Activated CD8-positive, alpha-beta memory T cell treated with anti-CD3 and anti-CD28 coated beads, Interleukin-2, amount 10 ng/mL, durations not matched to agents 7 days and 5 days (primary cell): ENCODE measurements at regions not wholly inside any gene's neighbourhood (a gene's known extent, or its start where the extent isn't known, plus 50 kb on each side); places are given as distances from the start of the nearest gene placed in this dataset.
"Not testable (repeated sequence)": the region's sequence is repeated elsewhere in the genome, so short reads cannot be mapped to it uniquely, and the experiment has no call there.

Experiments
- ATAC-seq: fragments of 150-1000 bp; cut with Tn5 transposase; one replicate; pipeline ENCODE4 v1.10.0; 2021; ENCODE audit warnings: moderate library complexity
- CTCF ChIA-PET: fragments of 350-600 bp; sonication (Branson Sonifier 250); formaldehyde crosslinking; loops from one replicate; lab custom pipeline; 2021; ENCODE audit warnings: antibody characterized with exemption; lab: Charles Lee
- DNase-seq: peaks from one replicate; pipeline ENCODE4 v3.0.0-alpha.2; 2020
- H3K27ac Mint-ChIP-seq: one replicate; pipeline ENCODE4 v1.8.0; 2021; ENCODE audit warnings: mild to moderate bottlenecking, mixed read lengths
- H3K27me3 Mint-ChIP-seq: one replicate; pipeline ENCODE4 v1.8.0; 2021; ENCODE audit warnings: mixed read lengths
- H3K36me3 Mint-ChIP-seq: one replicate; pipeline ENCODE4 v1.8.0; 2021; ENCODE audit warnings: mild to moderate bottlenecking, mixed read lengths
- H3K4me1 Mint-ChIP-seq: one replicate; pipeline ENCODE4 v1.8.0; 2021; ENCODE audit warnings: mixed read lengths
- H3K4me3 Mint-ChIP-seq: one replicate; pipeline ENCODE4 v1.8.0; 2021; ENCODE audit warnings: mild to moderate bottlenecking, moderate library complexity, mixed read lengths
- H3K9me3 Mint-ChIP-seq: one replicate; pipeline ENCODE4 v1.8.0; 2022; ENCODE audit warnings: low read depth, mixed read lengths

GRCh38 chr10:45224219-45224841 is 91.1 kb downstream of the OR13A1 start:
- Mint-ChIP-seq H3K27me3 (peaks cover 24% of the 10 kb centered on the region), H3K4me1 (no peaks in the 10 kb centered on the region), H3K4me3 (no peak overlapping the region), H3K36me3 (no peaks in the 10 kb centered on the region), H3K27ac (no peak overlapping the region), H3K9me3 (peaks cover 3% of the 10 kb centered on the region)
- DNase-seq (no peak), ATAC-seq (no peak)
- CTCF ChIA-PET: no interaction called here

GRCh38 chr10:45227042-45227441 is 88.4 kb downstream of the OR13A1 start:
- H3K27ac Mint-ChIP-seq: no peak overlapping the region
- DNase-seq (no peak), ATAC-seq (no peak)
- H3K4me1 Mint-ChIP-seq: no peaks in the 10 kb centered on the region
- H3K36me3 Mint-ChIP-seq: peaks cover 4% of the 10 kb centered on the region
- CTCF ChIA-PET: no interaction called here
- no peak overlapping the region for H3K4me3 Mint-ChIP-seq
- peaks cover 10% of the 10 kb centered on the region for H3K9me3 Mint-ChIP-seq
- H3K27me3 Mint-ChIP-seq: peaks cover 23% of the 10 kb centered on the region

- H3K4me1 Mint-ChIP-seq: no peaks in the 10 kb centered on the region
- H3K36me3 Mint-ChIP-seq: peaks cover 4% of the 10 kb centered on the region
- H3K27ac Mint-ChIP-seq: no peak overlapping the region
- H3K9me3 Mint-ChIP-seq: peaks cover 10% of the 10 kb centered on the region
- ATAC-seq: no peak
- H3K27me3 Mint-ChIP-seq: peaks cover 26% of the 10 kb centered on the region
- no peak for DNase-seq
- H3K4me3 Mint-ChIP-seq: no peak overlapping the region
- CTCF ChIA-PET: no interaction called here
These were observed 88.0 kb downstream of the OR13A1 start for GRCh38 chr10:45227456-45227855.

- no peak for ATAC-seq
- Mint-ChIP-seq H3K36me3 (peaks cover 4% of the 10 kb centered on the region), H3K4me3 (no peak overlapping the region), H3K9me3 (peaks cover 10% of the 10 kb centered on the region), H3K4me1 (no peaks in the 10 kb centered on the region), H3K27ac (no peak overlapping the region), H3K27me3 (peaks cover 38% of the 10 kb centered on the region)
- DNase-seq: no peak
- CTCF ChIA-PET: interaction anchor here (1.0 to 1.7 kb wide), 2 partner anchors 20 to 791 kb away, joined by 3 to 4 read pairs; no protein-coding TSS in a partner anchor
These were observed 85.6 kb downstream of the OR13A1 start for GRCh38 chr10:45229823-45230222.

- peaks cover 17% of the 10 kb centered on the region for H3K27me3 Mint-ChIP-seq
- peak; percentile 68 for ATAC-seq
- CTCF ChIA-PET: interaction anchor here (0.6 to 2.4 kb wide), 21 partner anchors 9 to 1940 kb away, joined by 3 to 22 read pairs (median 3); no protein-coding TSS in a partner anchor
These were observed 80.1 kb downstream of the OR13A1 start for GRCh38 chr10:45235260-45235769.

GRCh38 chr10:45235798-45236220 is 79.6 kb downstream of the OR13A1 start:
- Mint-ChIP-seq H3K4me3 (no peak overlapping the region), H3K4me1 (peaks cover 16% of the 10 kb centered on the region), H3K9me3 (no peaks in the 10 kb centered on the region), H3K36me3 (no peaks in the 10 kb centered on the region), H3K27me3 (peaks cover 17% of the 10 kb centered on the region), H3K27ac (no peak overlapping the region)
- CTCF ChIA-PET: interaction anchor here (0.7 to 2.4 kb wide), 13 partner anchors 8 to 1941 kb away, joined by 3 to 22 read pairs (median 4); no protein-coding TSS in a partner anchor
- no peak for ATAC-seq
- DNase-seq: no peak

More at GRCh38 chr10:45235260-45235769, 80.1 kb downstream of the OR13A1 start:
- DNase-seq: peak; percentile 76
- not testable (repeated sequence) for H3K27ac Mint-ChIP-seq, H3K4me3 Mint-ChIP-seq, H3K9me3 Mint-ChIP-seq, H3K36me3 Mint-ChIP-seq
- peaks cover 16% of the 10 kb centered on the region for H3K4me1 Mint-ChIP-seq

- Mint-ChIP-seq H3K36me3 (no peaks in the 10 kb centered on the region), H3K4me1 (peaks cover 28% of the 10 kb centered on the region), H3K4me3 (no peak overlapping the region), H3K27ac (no peak overlapping the region), H3K27me3 (peaks cover 2% of the 10 kb centered on the region), H3K9me3 (no peaks in the 10 kb centered on the region)
- ATAC-seq: no peak
- CTCF ChIA-PET: interaction anchor here (1.4 kb wide), 1 partner anchor 8 kb away, joined by 3 read pairs; no protein-coding TSS in a partner anchor
- no peak for DNase-seq
These were observed 76.5 kb downstream of the OR13A1 start for GRCh38 chr10:45238896-45239295.

- no peaks in the 10 kb centered on the region for H3K36me3 Mint-ChIP-seq
- H3K9me3 Mint-ChIP-seq: no peaks in the 10 kb centered on the region
- CTCF ChIA-PET: interaction anchor here (1.1 to 3.7 kb wide), 2 partner anchors 11 to 225 kb away, joined by 4 to 22 read pairs; no protein-coding TSS in a partner anchor
- H3K4me3 Mint-ChIP-seq: no peak overlapping the region
- DNase-seq (no peak), ATAC-seq (no peak)
- peaks cover 33% of the 10 kb centered on the region for H3K4me1 Mint-ChIP-seq
- no peak overlapping the region for H3K27ac Mint-ChIP-seq
- H3K27me3 Mint-ChIP-seq: no peaks in the 10 kb centered on the region
These were observed 75.8 kb downstream of the OR13A1 start for GRCh38 chr10:45239642-45240041.

- Mint-ChIP-seq H3K36me3 (no peaks in the 10 kb centered on the region), H3K4me1 (peaks cover 31% of the 10 kb centered on the region), H3K4me3 (no peak overlapping the region), H3K27me3 (peaks cover 3% of the 10 kb centered on the region), H3K9me3 (no peaks in the 10 kb centered on the region), H3K27ac (no peak overlapping the region)
- DNase-seq (no peak), ATAC-seq (no peak)
- CTCF ChIA-PET: interaction anchor here (0.7 to 3.7 kb wide), 2 partner anchors 9 to 430 kb away, joined by 3 to 22 read pairs; partner anchors contain the start of gene ZFAND4
These were observed 73.4 kb downstream of the OR13A1 start for GRCh38 chr10:45241865-45242520.

GRCh38 chr10:45243261-45243660 is 72.1 kb downstream of the OR13A1 start:
- ATAC-seq (no peak), DNase-seq (no peak)
- no peak overlapping the region for H3K27ac Mint-ChIP-seq
- no peaks in the 10 kb centered on the region for H3K9me3 Mint-ChIP-seq
- CTCF ChIA-PET: interaction anchor here (2.3 kb wide), 1 partner anchor 8 kb away, joined by 15 read pairs; no protein-coding TSS in a partner anchor
- peaks cover 13% of the 10 kb centered on the region for H3K27me3 Mint-ChIP-seq
- H3K4me1 Mint-ChIP-seq: peaks cover 31% of the 10 kb centered on the region
- no peak overlapping the region for H3K4me3 Mint-ChIP-seq
- no peaks in the 10 kb centered on the region for H3K36me3 Mint-ChIP-seq

GRCh38 chr10:45246522-45246921 is 68.9 kb downstream of the OR13A1 start:
- DNase-seq (no peak), ATAC-seq (no peak)
- Mint-ChIP-seq H3K36me3 (no peaks in the 10 kb centered on the region), H3K27ac (no peak overlapping the region), H3K4me3 (no peak overlapping the region), H3K4me1 (peaks cover 24% of the 10 kb centered on the region), H3K9me3 (no peaks in the 10 kb centered on the region), H3K27me3 (peaks cover 21% of the 10 kb centered on the region)
- CTCF ChIA-PET: interaction anchor here (1.3 to 1.6 kb wide), 3 partner anchors 8 to 15 kb away, joined by 3 to 12 read pairs (median 3); no protein-coding TSS in a partner anchor

GRCh38 chr10:45249978-45250693 is 65.3 kb downstream of the OR13A1 start:
- H3K9me3 Mint-ChIP-seq: no peaks in the 10 kb centered on the region
- peak; percentile 63 for ATAC-seq
- no peak for DNase-seq

GRCh38 chr10:45250694-45251075 is 64.7 kb downstream of the OR13A1 start:
- not testable (repeated sequence) for H3K27ac Mint-ChIP-seq, DNase-seq, H3K9me3 Mint-ChIP-seq, H3K36me3 Mint-ChIP-seq, ATAC-seq, H3K4me3 Mint-ChIP-seq
- peaks cover 21% of the 10 kb centered on the region for H3K27me3 Mint-ChIP-seq
- peaks cover 18% of the 10 kb centered on the region for H3K4me1 Mint-ChIP-seq
- CTCF ChIA-PET: interaction anchor here (0.5 to 2.9 kb wide), 22 partner anchors 8 to 844 kb away, joined by 3 to 22 read pairs (median 4); partner anchors contain the start of gene ZFAND4

More at GRCh38 chr10:45249978-45250693, 65.3 kb downstream of the OR13A1 start:
- Mint-ChIP-seq H3K27me3 (peaks cover 21% of the 10 kb centered on the region), H3K36me3 (no peaks in the 10 kb centered on the region), H3K4me1 (peaks cover 18% of the 10 kb centered on the region), H3K4me3 (peak overlapping the region; percentile 38), H3K27ac (peak overlapping the region; percentile 20)
- CTCF ChIA-PET: interaction anchor here (0.5 to 2.9 kb wide), 25 partner anchors 9 to 1051 kb away, joined by 3 to 22 read pairs (median 4); partner anchors contain the start of gene ZFAND4
